ENCODE measurements at regions not wholly inside any gene's neighbourhood (a gene's known extent, or its start where the extent isn't known, plus 50 kb on each side); places are given as distances from the start of the nearest gene placed in this dataset.

DNA sequence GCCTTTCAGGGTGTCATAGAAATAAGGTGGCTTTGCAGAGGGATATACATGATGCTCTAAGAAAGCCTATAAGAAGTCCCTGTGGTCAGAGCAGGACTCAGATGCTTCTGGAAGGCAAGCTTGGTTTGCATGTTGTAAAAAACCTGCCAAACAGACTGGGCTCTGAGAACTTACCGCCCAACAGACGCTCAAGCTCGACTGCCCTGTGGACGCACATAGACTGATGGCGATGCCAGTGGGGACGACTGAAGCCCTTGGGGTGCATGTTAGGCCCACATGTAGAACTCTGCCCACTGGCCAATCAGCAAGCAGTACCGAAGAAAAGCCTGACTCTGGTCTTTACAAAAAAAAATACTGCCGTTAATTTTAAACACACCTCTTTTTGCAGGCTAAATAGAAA is 133.8 kb downstream of the NAV1 start:
- Histone ChIP-seq H4K20me1 (ENCODE audit: insufficient read depth) (peaks cover 45% of the 10 kb centered on the region), H3K27ac (ENCODE audit: low read length) (no peak overlapping the region), H3K9me2 (ENCODE audit: insufficient read depth, low read length) (no peaks in the 10 kb centered on the region), H3K79me2 (replicated peaks; ENCODE audit: insufficient read depth, low read length) (peaks cover 93% of the 10 kb centered on the region), H3K9ac (ENCODE audit: low read length) (no peak overlapping the region), H2AFZ (ENCODE audit: low read depth, low read length) (no peak overlapping the region), H3F3A (ENCODE audit: insufficient read depth, low read length, poor library complexity, severe bottlenecking) (no peaks in the 10 kb centered on the region), H3K4me3 (ENCODE audit: low read length) (no peak overlapping the region), H3K27me3 (ENCODE audit: insufficient read depth, low read depth, low read length) (no peaks in the 10 kb centered on the region), H3K4me2 (ENCODE audit: low read length) (no peak overlapping the region), H3K36me3 (ENCODE audit: insufficient read depth, low read length) (no peaks in the 10 kb centered on the region), H3K9me3 (ENCODE audit: low read length) (no peaks in the 10 kb centered on the region)
- TF ChIP-seq MXI1 (conservative IDR thresholded peaks at IDR 0.05; ENCODE audit: poor library complexity, severe bottlenecking) (no peak), REST (IDR thresholded peaks at IDR 0.05; ENCODE audit: borderline replicate concordance) (no peak), EZH2 (IDR thresholded peaks at IDR 0.05; ENCODE audit: borderline replicate concordance, insufficient read depth, low read length, poor library complexity, severe bottlenecking) (no peak), SMC3 (conservative IDR thresholded peaks at IDR 0.05; ENCODE audit: poor library complexity) (no peak), TAF1 (IDR thresholded peaks at IDR 0.05; ENCODE audit: low read depth) (no peak), RAD21 (conservative IDR thresholded peaks at IDR 0.05) (no peak), POLR2AphosphoS5 (IDR thresholded peaks at IDR 0.05) (no peak), EP300 (conservative IDR thresholded peaks at IDR 0.05; ENCODE audit: poor library complexity, severe bottlenecking) (no peak)
- TF ChIP-seq, protein P1, sequence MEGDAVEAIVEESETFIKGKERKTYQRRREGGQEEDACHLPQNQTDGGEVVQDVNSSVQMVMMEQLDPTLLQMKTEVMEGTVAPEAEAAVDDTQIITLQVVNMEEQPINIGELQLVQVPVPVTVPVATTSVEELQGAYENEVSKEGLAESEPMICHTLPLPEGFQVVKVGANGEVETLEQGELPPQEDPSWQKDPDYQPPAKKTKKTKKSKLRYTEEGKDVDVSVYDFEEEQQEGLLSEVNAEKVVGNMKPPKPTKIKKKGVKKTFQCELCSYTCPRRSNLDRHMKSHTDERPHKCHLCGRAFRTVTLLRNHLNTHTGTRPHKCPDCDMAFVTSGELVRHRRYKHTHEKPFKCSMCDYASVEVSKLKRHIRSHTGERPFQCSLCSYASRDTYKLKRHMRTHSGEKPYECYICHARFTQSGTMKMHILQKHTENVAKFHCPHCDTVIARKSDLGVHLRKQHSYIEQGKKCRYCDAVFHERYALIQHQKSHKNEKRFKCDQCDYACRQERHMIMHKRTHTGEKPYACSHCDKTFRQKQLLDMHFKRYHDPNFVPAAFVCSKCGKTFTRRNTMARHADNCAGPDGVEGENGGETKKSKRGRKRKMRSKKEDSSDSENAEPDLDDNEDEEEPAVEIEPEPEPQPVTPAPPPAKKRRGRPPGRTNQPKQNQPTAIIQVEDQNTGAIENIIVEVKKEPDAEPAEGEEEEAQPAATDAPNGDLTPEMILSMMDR (IDR thresholded peaks at IDR 0.05; ENCODE audit: poor library complexity, severe bottlenecking), result no peak

DNA sequence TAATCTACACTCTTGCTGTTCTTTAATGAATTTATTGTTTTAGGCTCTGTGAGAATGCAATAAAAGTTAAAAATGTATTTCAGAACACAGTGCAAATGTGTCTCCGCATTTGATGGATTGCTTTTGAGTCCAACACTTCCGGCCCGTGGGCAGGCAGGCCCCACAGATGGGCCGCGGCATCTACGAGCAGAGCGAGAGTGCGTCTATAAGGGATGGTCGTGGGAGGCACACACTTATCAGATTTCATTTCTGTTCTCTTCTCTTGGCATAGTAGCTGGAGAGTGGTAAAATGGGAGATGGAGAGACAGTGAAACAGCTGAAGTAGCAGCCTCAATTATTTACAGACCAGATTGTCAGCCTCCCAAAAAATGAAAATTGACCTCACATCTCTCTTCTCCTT is 134.2 kb downstream of the NAV1 start:
- Histone ChIP-seq H3K27me3 (ENCODE audit: insufficient read depth, low read depth, low read length) (no peaks in the 10 kb centered on the region), H3K9me2 (ENCODE audit: insufficient read depth, low read length) (no peaks in the 10 kb centered on the region), H4K20me1 (ENCODE audit: insufficient read depth) (peaks cover 49% of the 10 kb centered on the region), H3K79me2 (replicated peaks; ENCODE audit: insufficient read depth, low read length) (peaks cover 91% of the 10 kb centered on the region), H3K27ac (ENCODE audit: low read length) (no peak overlapping the region), H3K4me2 (ENCODE audit: low read length) (no peak overlapping the region), H3F3A (ENCODE audit: insufficient read depth, low read length, poor library complexity, severe bottlenecking) (no peaks in the 10 kb centered on the region), H3K9ac (ENCODE audit: low read length) (no peak overlapping the region), H3K4me3 (ENCODE audit: low read length) (no peak overlapping the region), H3K9me3 (ENCODE audit: low read length) (no peaks in the 10 kb centered on the region), H2AFZ (ENCODE audit: low read depth, low read length) (no peak overlapping the region), H3K36me3 (ENCODE audit: insufficient read depth, low read length) (no peaks in the 10 kb centered on the region)
- TF ChIP-seq EP300 (conservative IDR thresholded peaks at IDR 0.05; ENCODE audit: poor library complexity, severe bottlenecking) (no peak), EZH2 (IDR thresholded peaks at IDR 0.05; ENCODE audit: borderline replicate concordance, insufficient read depth, low read length, poor library complexity, severe bottlenecking) (no peak), TAF1 (IDR thresholded peaks at IDR 0.05; ENCODE audit: low read depth) (no peak)
- TF ChIP-seq, protein P1 (IDR thresholded peaks at IDR 0.05; ENCODE audit: poor library complexity, severe bottlenecking), result no peak
